Caco-2 (cell line): ENCODE measurements at regions not wholly inside any gene's neighbourhood (a gene's known extent, or its start where the extent isn't known, plus 50 kb on each side); places are given as distances from the start of the nearest gene placed in this dataset.

Experiments used
- BruUV-seq: library from RNA; stranded (reverse); fragments of 400-500 nt; replicated peaks from 2 replicates; lab custom pipeline; 2021; lab: Mats Ljungman, UMichigan
- CTCF ChIA-PET: fragments of 300-600 bp; sonication (Branson Sonifier 250); formaldehyde crosslinking; loops from one replicate; lab custom pipeline; 2022; ENCODE audit warnings: antibody characterized with exemption; lab: Charles Lee
- POLR2A ChIA-PET: fragments of 300-600 bp; sonication (Branson Sonifier 250); formaldehyde crosslinking; loops from one replicate; lab custom pipeline; 2022; ENCODE audit warnings: antibody characterized with exemption; lab: Charles Lee
- DNase-seq, 2 experiments: peaks; one replicate each; pipeline versions ENCODE4 v3.0.0 to v3.0.0-alpha.2; 2020 to 2022
- H3K27me3 ChIP-seq: replicated peaks from 2 replicates; pipeline ENCODE4 v1.6.0; 2011; ENCODE audit warnings: low read length; ENCODE audit not compliant: control insufficient read depth, insufficient read depth
- H3K36me3 ChIP-seq: 2 replicates; pipeline ENCODE4 v1.5.1; 2011; ENCODE audit warnings: low read length; ENCODE audit not compliant: control insufficient read depth, insufficient read depth
- H3K4me1 ChIP-seq: fragments of 250-450 bp; sonication (Bioruptor Pico); 2 replicates; pipeline ENCODE4 v1.5.1; 2020; ENCODE audit warnings: mild to moderate bottlenecking
- H3K4me3 ChIP-seq: 2 replicates; pipeline ENCODE4 v1.5.1; 2011; ENCODE audit warnings: low read depth, mild to moderate bottlenecking, control low read depth, low read length
- H3K9me3 ChIP-seq: fragments of 250-450 bp; sonication (Bioruptor Pico); 2 replicates; pipeline ENCODE4 v1.5.1; 2020; ENCODE audit warnings: mild to moderate bottlenecking, moderate library complexity
- H3K27ac Mint-ChIP-seq: one replicate; pipeline ENCODE4 v1.8.0; 2022; ENCODE audit warnings: mixed read lengths; ENCODE audit not compliant: unreplicated experiment
- H3K27me3 Mint-ChIP-seq: one replicate; pipeline ENCODE4 v1.8.0; 2022; ENCODE audit warnings: mixed read lengths; ENCODE audit not compliant: insufficient read depth, unreplicated experiment
- H3K36me3 Mint-ChIP-seq: one replicate; pipeline ENCODE4 v1.8.0; 2022; ENCODE audit warnings: mild to moderate bottlenecking, mixed read lengths; ENCODE audit not compliant: insufficient read depth, unreplicated experiment
- H3K4me1 Mint-ChIP-seq: one replicate; pipeline ENCODE4 v1.8.0; 2022; ENCODE audit warnings: low read depth, mixed read lengths; ENCODE audit not compliant: unreplicated experiment
- H3K4me3 Mint-ChIP-seq: one replicate; pipeline ENCODE4 v1.8.0; 2022; ENCODE audit warnings: mild to moderate bottlenecking, moderate library complexity, mixed read lengths; ENCODE audit not compliant: unreplicated experiment
- H3K9me3 Mint-ChIP-seq: one replicate; pipeline ENCODE4 v1.8.0; 2022; ENCODE audit warnings: mixed read lengths; ENCODE audit not compliant: unreplicated experiment
- CTCF ChIP-seq, 2 experiments: fragments of 200-600 bp in 1 of 2; IDR thresholded peaks; 1 replicate in 1 of 2; 2 replicates in 1 of 2; pipeline versions ENCODE4 v1.5.1 to v1.8.0; 2011 to 2022; ENCODE audit warnings: antibody characterized with exemption in 1 of 2, control low read depth in 1 of 2, inconsistent platforms in 1 of 2, low read depth in 1 of 2, low read length in 1 of 2, mild to moderate bottlenecking in 1 of 2, moderate library complexity in 1 of 2; ENCODE audit not compliant: insufficient read depth in 1 of 2, severe bottlenecking in 1 of 2, unreplicated experiment in 1 of 2
- intact Hi-C: fragments of 100-400 bp; cut with micrococcal nuclease; formaldehyde crosslinking; loops from one replicate; pipeline ENCODE4 v1.10.0; 2022; ENCODE audit not compliant: unreplicated experiment

DNA sequence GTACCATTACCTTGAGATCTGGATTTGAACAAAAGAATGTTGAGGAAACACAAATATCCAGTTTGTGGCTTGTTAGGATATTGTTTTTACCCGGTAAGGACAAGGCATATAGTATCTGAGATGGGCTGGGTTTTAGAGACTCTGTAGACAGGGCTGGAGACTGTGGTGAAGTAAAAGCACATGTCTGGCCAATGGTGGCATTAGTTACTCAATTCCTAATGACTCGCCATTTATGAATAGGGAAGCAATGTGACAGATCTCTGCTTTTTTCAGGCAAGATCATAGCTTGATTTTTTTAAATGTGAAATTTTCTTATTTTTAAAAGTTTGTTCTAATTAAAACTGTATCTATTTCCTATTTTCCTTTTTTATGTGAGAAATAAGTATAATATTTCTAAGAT lies 371.1 kb upstream of the SPRY2 start:
- H3K36me3 ChIP-seq = no peaks in the 10 kb centered on the region
- H3K4me1 ChIP-seq = no peaks in the 10 kb centered on the region
- no peak for DNase-seq
- no peaks in the 10 kb centered on the region for H3K4me1 Mint-ChIP-seq
- H3K9me3 Mint-ChIP-seq = no peaks in the 10 kb centered on the region
- H3K4me3 ChIP-seq = no peak overlapping the region
- ChIA-PET POLR2A (no interaction called here), CTCF (no interaction called here)
- no peaks in the 10 kb centered on the region for H3K27me3 Mint-ChIP-seq
- intact Hi-C loops = no loop called here
- H3K27ac Mint-ChIP-seq = no peak overlapping the region
- H3K9me3 ChIP-seq = no peaks in the 10 kb centered on the region; the same call in 1 of the 2 replicates
- H3K36me3 Mint-ChIP-seq = no peaks in the 10 kb centered on the region
- no peaks in the 10 kb centered on the region for H3K27me3 ChIP-seq
- no peak for TF ChIP-seq CTCF (IDR thresholded peaks at IDR 0.05; ENCODE audit: insufficient read depth in 1 of 2, low read depth in 1 of 2, low read length in 1 of 2, severe bottlenecking in 1 of 2, unreplicated experiment in 1 of 2)
- BruUV-seq = no TSS peak
- no peak overlapping the region for H3K4me3 Mint-ChIP-seq

DNA sequence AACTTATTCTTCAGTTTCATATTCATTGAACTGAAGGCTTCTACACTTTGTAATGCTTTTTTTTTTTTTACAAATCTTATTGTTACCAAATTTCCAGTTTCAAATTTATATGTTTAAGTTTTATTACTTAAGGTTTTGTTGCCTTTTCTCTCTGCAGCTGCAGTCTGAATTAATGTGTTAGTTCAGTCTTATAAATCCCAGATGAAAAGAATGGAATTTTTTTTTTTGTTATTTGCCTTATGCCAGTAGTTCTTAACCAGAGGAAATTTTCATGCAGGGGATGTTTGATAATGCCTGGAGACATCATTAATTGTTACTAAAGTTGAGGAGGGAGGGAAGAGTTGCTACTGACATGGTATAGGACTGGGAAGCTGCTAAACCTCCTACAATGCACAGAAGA lies 367.9 kb upstream of the SPRY2 start:
- BruUV-seq = no TSS peak
- no peaks in the 10 kb centered on the region for H3K36me3 ChIP-seq
- no peak overlapping the region for H3K4me3 Mint-ChIP-seq
- no peaks in the 10 kb centered on the region for H3K27me3 ChIP-seq
- no peak for DNase-seq
- intact Hi-C loops = no loop called here
- POLR2A ChIA-PET = no interaction called here
- H3K36me3 Mint-ChIP-seq = no peaks in the 10 kb centered on the region
- no peaks in the 10 kb centered on the region for H3K27me3 Mint-ChIP-seq
- no peaks in the 10 kb centered on the region for H3K9me3 Mint-ChIP-seq
- H3K4me1 ChIP-seq = no peaks in the 10 kb centered on the region
- TF ChIP-seq CTCF (IDR thresholded peaks at IDR 0.05; ENCODE audit: insufficient read depth in 1 of 2, low read depth in 1 of 2, low read length in 1 of 2, severe bottlenecking in 1 of 2, unreplicated experiment in 1 of 2) = no peak
- H3K4me1 Mint-ChIP-seq = no peaks in the 10 kb centered on the region
- H3K9me3 ChIP-seq = no peaks in the 10 kb centered on the region; the same call in 1 of the 2 replicates
- H3K4me3 ChIP-seq = no peak overlapping the region
- no peak overlapping the region for H3K27ac Mint-ChIP-seq
- CTCF ChIA-PET = no interaction called here

GRCh38 chr13:80707000-80707983 lies 366.4 kb upstream of the SPRY2 start:
- POLR2A ChIA-PET = no interaction called here

More at GRCh38 chr13:80707000-80707983, 366.4 kb upstream of the SPRY2 start:
- H3K4me3 ChIP-seq = no peak overlapping the region
- no peaks in the 10 kb centered on the region for H3K36me3 Mint-ChIP-seq
- no peak overlapping the region for H3K27ac Mint-ChIP-seq
- H3K9me3 Mint-ChIP-seq = no peaks in the 10 kb centered on the region
- H3K9me3 ChIP-seq = no peaks in the 10 kb centered on the region; the same call in 1 of the 2 replicates
- H3K27me3 ChIP-seq = no peaks in the 10 kb centered on the region
- no TSS peak for BruUV-seq
- intact Hi-C loops = no loop called here
- H3K36me3 ChIP-seq = no peaks in the 10 kb centered on the region
- no peaks in the 10 kb centered on the region for H3K27me3 Mint-ChIP-seq
- no peak for DNase-seq
- no peaks in the 10 kb centered on the region for H3K4me1 Mint-ChIP-seq
- H3K4me3 Mint-ChIP-seq = no peak overlapping the region
- H3K4me1 ChIP-seq = no peaks in the 10 kb centered on the region
- CTCF ChIA-PET = no interaction called here
- no peak for TF ChIP-seq CTCF (IDR thresholded peaks at IDR 0.05; ENCODE audit: insufficient read depth in 1 of 2, low read depth in 1 of 2, low read length in 1 of 2, severe bottlenecking in 1 of 2, unreplicated experiment in 1 of 2)
